ENCODE measurements at regions not wholly inside any gene's neighbourhood (a gene's known extent, or its start where the extent isn't known, plus 50 kb on each side); places are given as distances from the start of the nearest gene placed in this dataset.

DNA sequence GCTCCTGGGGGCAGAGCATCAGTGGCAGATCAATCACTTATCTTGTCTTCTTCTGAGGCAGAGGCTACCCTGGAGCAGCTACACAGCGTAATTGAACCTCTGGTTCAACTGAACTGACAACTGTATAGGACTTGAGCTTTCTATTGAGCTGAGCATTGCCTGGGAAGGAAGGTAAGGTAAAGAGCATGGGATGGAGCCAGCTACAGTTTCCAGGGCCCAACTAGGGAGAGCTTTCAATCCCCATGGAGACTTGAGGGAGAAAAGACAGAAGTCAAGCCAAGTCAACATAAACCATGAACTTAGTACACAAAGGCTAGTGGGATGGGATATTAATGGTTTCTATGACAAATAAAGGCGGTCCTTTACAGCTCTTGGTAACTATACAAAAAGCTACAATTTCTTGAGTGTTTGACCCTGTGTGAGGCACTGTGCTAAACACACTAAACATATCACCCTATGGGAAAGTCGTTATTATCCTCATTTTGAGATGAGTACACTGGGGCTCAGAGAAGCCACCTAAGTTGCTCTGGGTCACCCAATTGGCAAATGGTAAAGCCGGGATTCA lies 140.7 kb upstream of the SLC22A23 start:
- H3K4me2 ChIP-seq (ENCODE audit: low read length) = no peak overlapping the region
- no TSS peak for BruUV-seq (replicated peaks)
- CTCF ChIA-PET (ENCODE audit: unreplicated experiment) = no interaction called here

GRCh38 chr6:3596766-3597165 lies 139.9 kb upstream of the SLC22A23 start:
- intact Hi-C loops (cut with micrococcal nuclease; ENCODE audit: unreplicated experiment) = no loop called here
- no peak for DNase-seq (ENCODE audit: low spot score)
- TF ChIP-seq EZH2phosphoT487 (IDR thresholded peaks at IDR 0.05; ENCODE audit: borderline replicate concordance, low read depth, low read length) (no peak), CTCF (conservative IDR thresholded peaks at IDR 0.05; ENCODE audit: low read length) (no peak)
- no TSS peak for BruUV-seq (replicated peaks)
- H3K4me3 ChIP-seq (ENCODE audit: low read depth, low read length, poor library complexity, severe bottlenecking) = no peak overlapping the region
- no peak overlapping the region for H2AFZ ChIP-seq (ENCODE audit: low read length)
- no peak overlapping the region for H3K27ac ChIP-seq (ENCODE audit: low read depth, low read length, poor library complexity, severe bottlenecking)
- no peaks in the 10 kb centered on the region for H3K36me3 ChIP-seq (ENCODE audit: insufficient read depth, low read length)
- H3K4me1 ChIP-seq (ENCODE audit: insufficient read depth, low read length, poor library complexity, severe bottlenecking) = no peaks in the 10 kb centered on the region
- no peaks in the 10 kb centered on the region for H3K9me2 ChIP-seq (ENCODE audit: insufficient read depth, low read length)
- ChIA-PET POLR2A (interaction anchor here (0.6 kb wide), 1 partner anchor 19 kb away, joined by 4 read pairs; no protein-coding TSS in a partner anchor), CTCF (ENCODE audit: unreplicated experiment) (no interaction called here)
- H3K79me2 ChIP-seq (ENCODE audit: insufficient read depth, low read depth, low read length) = no peaks in the 10 kb centered on the region
- no peak overlapping the region for H3K4me2 ChIP-seq (ENCODE audit: low read length)
- no peaks in the 10 kb centered on the region for H4K20me1 ChIP-seq (ENCODE audit: insufficient read depth, low read length)
- peaks cover 5% of the 10 kb centered on the region; the same call in 1 of the 2 replicates for H3K9me3 ChIP-seq (ENCODE audit: low read length)

More for the DNA sequence above, 140.7 kb upstream of the SLC22A23 start:
- no peaks in the 10 kb centered on the region for H3K79me2 ChIP-seq (ENCODE audit: insufficient read depth, low read depth, low read length)
- no peaks in the 10 kb centered on the region for H4K20me1 ChIP-seq (ENCODE audit: insufficient read depth, low read length)
- H3K36me3 ChIP-seq (ENCODE audit: insufficient read depth, low read length) = no peaks in the 10 kb centered on the region
- no peak overlapping the region for H3K4me3 ChIP-seq (ENCODE audit: low read depth, low read length, poor library complexity, severe bottlenecking)
- TF ChIP-seq EZH2phosphoT487 (IDR thresholded peaks at IDR 0.05; ENCODE audit: borderline replicate concordance, low read depth, low read length) = no peak
- no peak for TF ChIP-seq CTCF (conservative IDR thresholded peaks at IDR 0.05; ENCODE audit: low read length)
- H3K27ac ChIP-seq (ENCODE audit: low read depth, low read length, poor library complexity, severe bottlenecking) = no peak overlapping the region
- POLR2A ChIA-PET = no interaction called here
- no peak for DNase-seq (ENCODE audit: low spot score)
- peaks cover 6% of the 10 kb centered on the region; the same call in 1 of the 2 replicates for H3K9me3 ChIP-seq (ENCODE audit: low read length)
- H3K4me1 ChIP-seq (ENCODE audit: insufficient read depth, low read length, poor library complexity, severe bottlenecking) = no peaks in the 10 kb centered on the region
- intact Hi-C loops (cut with micrococcal nuclease; ENCODE audit: unreplicated experiment) = no loop called here
- H2AFZ ChIP-seq (ENCODE audit: low read length) = no peak overlapping the region
- H3K9me2 ChIP-seq (ENCODE audit: insufficient read depth, low read length) = no peaks in the 10 kb centered on the region

- Histone ChIP-seq H4K20me1 (ENCODE audit: insufficient read depth, low read length) (no peaks in the 10 kb centered on the region), H3K79me2 (ENCODE audit: insufficient read depth, low read depth, low read length) (no peaks in the 10 kb centered on the region), H3K4me1 (ENCODE audit: insufficient read depth, low read length, poor library complexity, severe bottlenecking) (no peaks in the 10 kb centered on the region), H3K4me2 (ENCODE audit: low read length) (no peak overlapping the region), H3K9me3 (ENCODE audit: low read length) (no peaks in the 10 kb centered on the region), H3K9me2 (ENCODE audit: insufficient read depth, low read length) (no peaks in the 10 kb centered on the region), H3K36me3 (ENCODE audit: insufficient read depth, low read length) (no peaks in the 10 kb centered on the region), H3K27ac (ENCODE audit: low read depth, low read length, poor library complexity, severe bottlenecking) (no peak overlapping the region), H2AFZ (ENCODE audit: low read length) (no peak overlapping the region), H3K4me3 (ENCODE audit: low read depth, low read length, poor library complexity, severe bottlenecking) (no peak overlapping the region)
- ChIA-PET POLR2A (no interaction called here), CTCF (ENCODE audit: unreplicated experiment) (no interaction called here)
- TF ChIP-seq EZH2phosphoT487 (IDR thresholded peaks at IDR 0.05; ENCODE audit: borderline replicate concordance, low read depth, low read length) (no peak), CTCF (conservative IDR thresholded peaks at IDR 0.05; ENCODE audit: low read length) (no peak)
- intact Hi-C loops (cut with micrococcal nuclease; ENCODE audit: unreplicated experiment) = no loop called here
- BruUV-seq (replicated peaks) = no TSS peak
- DNase-seq (ENCODE audit: low spot score) = no peak
These were observed 137.4 kb upstream of the SLC22A23 start for GRCh38 chr6:3594201-3594600.

Data from OCI-LY7 (cell line).